HEK293 (cell line): ENCODE measurements at regions not wholly inside any gene's neighbourhood (a gene's known extent, or its start where the extent isn't known, plus 50 kb on each side); places are given as distances from the start of the nearest gene placed in this dataset.

Experiments
- CTCF ChIA-PET: fragments of 350-600 bp; formaldehyde crosslinking; extraction: SDS; loops from one replicate; lab custom pipeline; 2021; ENCODE audit warnings: antibody characterized with exemption; lab: Yijun Ruan, JAX
- POLR2A ChIA-PET: fragments of 300-600 bp; formaldehyde crosslinking; extraction: SDS; loops from one replicate; lab custom pipeline; 2020; ENCODE audit warnings: antibody characterized with exemption, inconsistent platforms; lab: Yijun Ruan, JAX
- H3K27ac ChIP-seq: fragments of 200-500 bp; sonication (Bioruptor generic); 2 replicates; pipeline ENCODE4 v1.5.1; 2014; ENCODE audit warnings: low read depth, low read length, control low read depth, inconsistent platforms; ENCODE audit errors: extremely low read depth
- H3K36me3 ChIP-seq, 2 experiments: fragments of 200-500 bp in 1 of 2; sonication (Bioruptor generic) in 1 of 2; 1 replicate in 1 of 2; 2 replicates in 1 of 2; pipeline ENCODE4 v1.5.1; 2014 to 2017; ENCODE audit warnings: inconsistent platforms in 2 of 2, low read length in 2 of 2; ENCODE audit not compliant: control insufficient read depth in 2 of 2, insufficient read depth in 1 of 2
- H3K4me1 ChIP-seq: fragments of 200-500 bp; sonication (Bioruptor generic); 2 replicates; pipeline ENCODE4 v1.5.1; 2014; ENCODE audit warnings: mild to moderate bottlenecking, low read length, inconsistent platforms; ENCODE audit not compliant: control insufficient read depth, insufficient read depth
- H3K4me3 ChIP-seq: 2 replicates; pipeline ENCODE4 v1.5.1; 2011; ENCODE audit warnings: low read depth, mild to moderate bottlenecking, control low read depth, low read length, moderate library complexity
- H3K9me3 ChIP-seq: fragments of 200-500 bp; sonication (Bioruptor generic); 2 replicates; pipeline ENCODE4 v1.5.1; 2014; ENCODE audit warnings: low read depth, low read length, inconsistent platforms; ENCODE audit not compliant: control insufficient read depth, insufficient read depth
- GLI2 ChIP-seq: fragments of 450-650 bp; formaldehyde crosslinking; IDR thresholded peaks from 2 replicates; pipeline ENCODE4; 2017; ENCODE audit warnings: missing biosample characterization, missing genetic modification characterization, low read depth, borderline replicate concordance
- INSM2 ChIP-seq: fragments of 450-650 bp; formaldehyde crosslinking; IDR thresholded peaks from 2 replicates; pipeline ENCODE4 v1.5.1; 2016; ENCODE audit warnings: missing biosample characterization, missing genetic modification characterization
- KLF8 ChIP-seq: fragments of 450-650 bp; formaldehyde crosslinking; IDR thresholded peaks from 2 replicates; pipeline ENCODE4 v1.5.1; 2016; ENCODE audit warnings: missing biosample characterization, missing genetic modification characterization
- MYNN ChIP-seq: fragments of 450-650 bp; formaldehyde crosslinking; IDR thresholded peaks from 2 replicates; pipeline ENCODE4 v1.5.1; 2016; ENCODE audit warnings: missing biosample characterization, missing genetic modification characterization, borderline replicate concordance
- MZF1 ChIP-seq: fragments of 450-650 bp; formaldehyde crosslinking; IDR thresholded peaks from 2 replicates; pipeline ENCODE4 v1.5.1; 2017; ENCODE audit warnings: missing biosample characterization, missing genetic modification characterization, borderline replicate concordance
- PRDM6 ChIP-seq: fragments of 450-650 bp; formaldehyde crosslinking; IDR thresholded peaks from 2 replicates; pipeline ENCODE4 v1.5.1; 2017; ENCODE audit warnings: missing biosample characterization, missing genetic modification characterization
- TCF7L2 ChIP-seq: IDR thresholded peaks from 2 replicates; pipeline ENCODE4 v1.6.1; 2011; ENCODE audit warnings: low read depth, mild to moderate bottlenecking, inconsistent platforms, low read length, moderate library complexity, borderline replicate concordance
- WT1 ChIP-seq: fragments of 450-650 bp; formaldehyde crosslinking; IDR thresholded peaks from 2 replicates; pipeline ENCODE4 v1.5.1; 2016; ENCODE audit warnings: missing biosample characterization, missing genetic modification characterization
- ZFP37 ChIP-seq: fragments of 450-650 bp; formaldehyde crosslinking; IDR thresholded peaks from 2 replicates; pipeline ENCODE4 v1.5.1; 2016; ENCODE audit warnings: missing biosample characterization, missing genetic modification characterization
- ZIC2 ChIP-seq: fragments of 450-650 bp; formaldehyde crosslinking; IDR thresholded peaks from 2 replicates; pipeline ENCODE4 v1.5.1; 2016; ENCODE audit warnings: missing biosample characterization, missing genetic modification characterization
- ZNF112 ChIP-seq: fragments of 450-650 bp; formaldehyde crosslinking; IDR thresholded peaks from 2 replicates; pipeline ENCODE4 v1.5.0; 2017; ENCODE audit warnings: missing biosample characterization, missing genetic modification characterization
- ZNF140 ChIP-seq: fragments of 450-650 bp; formaldehyde crosslinking; IDR thresholded peaks from 2 replicates; pipeline ENCODE4 v1.5.1; 2016; ENCODE audit warnings: missing biosample characterization, missing genetic modification characterization
- ZNF18 ChIP-seq: fragments of 450-650 bp; formaldehyde crosslinking; IDR thresholded peaks from 2 replicates; pipeline ENCODE4 v1.5.1; 2016; ENCODE audit warnings: missing biosample characterization, missing genetic modification characterization
- ZNF354C ChIP-seq: fragments of 450-650 bp; formaldehyde crosslinking; IDR thresholded peaks from 2 replicates; pipeline ENCODE4 v1.5.1; 2016; ENCODE audit warnings: missing biosample characterization, missing genetic modification characterization, low read depth, borderline replicate concordance
- ZNF398 ChIP-seq: fragments of 450-650 bp; formaldehyde crosslinking; IDR thresholded peaks from 2 replicates; pipeline ENCODE4 v1.5.1; 2017; ENCODE audit warnings: missing biosample characterization, missing genetic modification characterization
- ZNF426 ChIP-seq: fragments of 450-650 bp; formaldehyde crosslinking; IDR thresholded peaks from 2 replicates; pipeline ENCODE4 v1.5.1; 2017; ENCODE audit warnings: missing biosample characterization, missing genetic modification characterization, mild to moderate bottlenecking, inconsistent platforms, moderate library complexity
- ZNF513 ChIP-seq: fragments of 450-650 bp; IDR thresholded peaks from 2 replicates; pipeline ENCODE4 v1.5.1; 2018; ENCODE audit warnings: missing biosample characterization, missing genetic modification characterization
- ZNF571 ChIP-seq: fragments of 450-650 bp; formaldehyde crosslinking; IDR thresholded peaks from 2 replicates; pipeline ENCODE4 v1.5.0; 2017; ENCODE audit warnings: missing biosample characterization, missing genetic modification characterization
- ZNF596 ChIP-seq: fragments of 450-650 bp; IDR thresholded peaks from 2 replicates; pipeline ENCODE4 v1.5.0; 2018; ENCODE audit warnings: missing biosample characterization, mild to moderate bottlenecking, missing genetic modification characterization, moderate library complexity
- ZNF76 ChIP-seq: fragments of 450-650 bp; formaldehyde crosslinking; IDR thresholded peaks from 2 replicates; pipeline ENCODE4; 2016; ENCODE audit warnings: low read depth, missing biosample characterization, missing genetic modification characterization, borderline replicate concordance
- ZNF843 ChIP-seq: fragments of 450-650 bp; formaldehyde crosslinking; IDR thresholded peaks from 2 replicates; pipeline ENCODE4 v1.5.1; 2016; ENCODE audit warnings: missing biosample characterization, missing genetic modification characterization

- POLR2A ChIA-PET: no interaction called here
- H3K4me3 ChIP-seq: no peak overlapping the region
- no peaks in the 10 kb centered on the region for H3K36me3 ChIP-seq
- no peaks in the 10 kb centered on the region for H3K4me1 ChIP-seq
- no peak for TF ChIP-seq MYNN (tag by site-specific recombination)
- TF ChIP-seq ZIC2: no peak
- TF ChIP-seq ZNF76 (tag by site-specific recombination): no peak
- TF ChIP-seq ZNF843 (tag by site-specific recombination): no peak
- TF ChIP-seq ZNF18 (tag by site-specific recombination): no peak
- no peak for TF ChIP-seq ZNF398 (tag by site-specific recombination)
- TF ChIP-seq ZNF140 (tag by site-specific recombination): no peak
- TF ChIP-seq ZNF571 (tag by site-specific recombination): no peak
- TF ChIP-seq ZNF354C (tag by site-specific recombination): no peak
- no peak for TF ChIP-seq INSM2 (tag by site-specific recombination)
- no peak for TF ChIP-seq TCF7L2
- TF ChIP-seq KLF8 (tag by site-specific recombination): no peak
- TF ChIP-seq PRDM6 (tag by site-specific recombination): no peak
- TF ChIP-seq ZNF426 (tag by site-specific recombination): no peak
- no peak for TF ChIP-seq ZNF112 (tag by site-specific recombination)
- no peak for TF ChIP-seq MZF1
- no peaks in the 10 kb centered on the region for H3K9me3 ChIP-seq
- CTCF ChIA-PET: interaction anchor here (0.5 kb wide), 1 partner anchor 86 kb away, joined by 7 read pairs; no protein-coding TSS in a partner anchor
- H3K27ac ChIP-seq: no peak overlapping the region
Measured at GRCh38 chr7:41319581-41319980, 383.3 kb downstream of the INHBA start.

- POLR2A ChIA-PET: no interaction called here
- no peaks in the 10 kb centered on the region for H3K36me3 ChIP-seq
- TF ChIP-seq ZNF513 (tag by site-specific recombination) (no peak), ZNF596 (no peak), WT1 (tag by site-specific recombination) (no peak), ZFP37 (tag by site-specific recombination) (no peak), GLI2 (no peak)
- H3K9me3 ChIP-seq: no peaks in the 10 kb centered on the region
- H3K27ac ChIP-seq: no peak overlapping the region
- H3K4me1 ChIP-seq: no peaks in the 10 kb centered on the region
- H3K4me3 ChIP-seq: no peak overlapping the region
- CTCF ChIA-PET: interaction anchor here (0.7 to 1.5 kb wide), 7 partner anchors 13 to 613 kb away, joined by 3 to 5 read pairs (median 3); no protein-coding TSS in a partner anchor
Measured at GRCh38 chr7:41316410-41316809, 386.5 kb downstream of the INHBA start.
